ENCODE measurements at regions not wholly inside any gene's neighbourhood (a gene's known extent, or its start where the extent isn't known, plus 50 kb on each side); places are given as distances from the start of the nearest gene placed in this dataset.

GRCh38 chr10:33547976-33548375, 213.5 kb upstream of the NRP1 start:
- TF ChIP-seq CTCF (conservative IDR thresholded peaks at IDR 0.05; ENCODE audit: low read depth, low read length) (no peak), EZH2 (IDR thresholded peaks at IDR 0.05; ENCODE audit: borderline replicate concordance, low read depth, low read length, poor library complexity, severe bottlenecking) (no peak)
- CTCF ChIA-PET = no interaction called here
- Histone ChIP-seq H3K36me3 (ENCODE audit: insufficient read depth, low read length, poor library complexity, severe bottlenecking) (no peaks in the 10 kb centered on the region), H3K4me1 (ENCODE audit: insufficient read depth, low read length, poor library complexity, severe bottlenecking) (no peaks in the 10 kb centered on the region), H3K27me3 (replicated peaks; ENCODE audit: insufficient read depth, low read depth, low read length, poor library complexity) (no peaks in the 10 kb centered on the region), H3K27ac (ENCODE audit: low read depth, low read length, poor library complexity, severe bottlenecking) (no peak overlapping the region), H3K4me3 (ENCODE audit: low read depth, low read length, poor library complexity, severe bottlenecking) (no peak overlapping the region), H3K9me3 (ENCODE audit: low read depth, low read length, poor library complexity, severe bottlenecking) (no peaks in the 10 kb centered on the region)
- intact Hi-C loops (cut with micrococcal nuclease; ENCODE audit: unreplicated experiment) = no loop called here
- POLR2A ChIA-PET (ENCODE audit: low non-redundant PET) = no interaction called here
- BruUV-seq (replicated peaks) = no TSS peak
- DNase-seq (ENCODE audit: low spot score) = no peak

GRCh38 chr10:33546031-33546430, 211.6 kb upstream of the NRP1 start:
- no peaks in the 10 kb centered on the region for H3K27me3 ChIP-seq (replicated peaks; ENCODE audit: insufficient read depth, low read depth, low read length, poor library complexity)
- H3K27ac ChIP-seq (ENCODE audit: low read depth, low read length, poor library complexity, severe bottlenecking) = no peak overlapping the region
- ChIA-PET POLR2A (ENCODE audit: low non-redundant PET) (no interaction called here), CTCF (no interaction called here)
- H3K9me3 ChIP-seq (ENCODE audit: low read depth, low read length, poor library complexity, severe bottlenecking) = no peaks in the 10 kb centered on the region
- H3K36me3 ChIP-seq (ENCODE audit: insufficient read depth, low read length, poor library complexity, severe bottlenecking) = no peaks in the 10 kb centered on the region
- intact Hi-C loops (cut with micrococcal nuclease; ENCODE audit: unreplicated experiment) = no loop called here
- no peak for TF ChIP-seq EZH2 (IDR thresholded peaks at IDR 0.05; ENCODE audit: borderline replicate concordance, low read depth, low read length, poor library complexity, severe bottlenecking)
- no peak for TF ChIP-seq CTCF (conservative IDR thresholded peaks at IDR 0.05; ENCODE audit: low read depth, low read length)
- DNase-seq (ENCODE audit: low spot score) = no peak
- no TSS peak for BruUV-seq (replicated peaks)
- H3K4me3 ChIP-seq (ENCODE audit: low read depth, low read length, poor library complexity, severe bottlenecking) = no peak overlapping the region
- H3K4me1 ChIP-seq (ENCODE audit: insufficient read depth, low read length, poor library complexity, severe bottlenecking) = no peaks in the 10 kb centered on the region

- no peak for DNase-seq (ENCODE audit: low spot score)
- Histone ChIP-seq H3K9me3 (ENCODE audit: low read depth, low read length, poor library complexity, severe bottlenecking) (no peaks in the 10 kb centered on the region), H3K36me3 (ENCODE audit: insufficient read depth, low read length, poor library complexity, severe bottlenecking) (no peaks in the 10 kb centered on the region), H3K27me3 (replicated peaks; ENCODE audit: insufficient read depth, low read depth, low read length, poor library complexity) (no peaks in the 10 kb centered on the region), H3K27ac (ENCODE audit: low read depth, low read length, poor library complexity, severe bottlenecking) (no peak overlapping the region), H3K4me3 (ENCODE audit: low read depth, low read length, poor library complexity, severe bottlenecking) (no peak overlapping the region), H3K4me1 (ENCODE audit: insufficient read depth, low read length, poor library complexity, severe bottlenecking) (no peaks in the 10 kb centered on the region)
- BruUV-seq (replicated peaks) = no TSS peak
- intact Hi-C loops (cut with micrococcal nuclease; ENCODE audit: unreplicated experiment) = no loop called here
- POLR2A ChIA-PET (ENCODE audit: low non-redundant PET) = no interaction called here
- CTCF ChIA-PET = no interaction called here
- TF ChIP-seq EZH2 (IDR thresholded peaks at IDR 0.05; ENCODE audit: borderline replicate concordance, low read depth, low read length, poor library complexity, severe bottlenecking) = no peak
- TF ChIP-seq CTCF (conservative IDR thresholded peaks at IDR 0.05; ENCODE audit: low read depth, low read length) = no peak
These were observed 208.5 kb upstream of the NRP1 start for GRCh38 chr10:33542752-33543505.
